GM19463 (cell line): ENCODE measurements at regions not wholly inside any gene's neighbourhood (a gene's known extent, or its start where the extent isn't known, plus 50 kb on each side); places are given as distances from the start of the nearest gene placed in this dataset.
A peak's percentile ranks its signal among the peaks of the same experiment; 100 is the strongest.

Experiments used
- ATAC-seq: cut with Tn5 transposase; IDR thresholded peaks from one replicate; pipeline ENCODE4 v1.9.1; 2021; ENCODE audit warnings: mild to moderate bottlenecking, moderate library complexity; ENCODE audit not compliant: unreplicated experiment

DNA sequence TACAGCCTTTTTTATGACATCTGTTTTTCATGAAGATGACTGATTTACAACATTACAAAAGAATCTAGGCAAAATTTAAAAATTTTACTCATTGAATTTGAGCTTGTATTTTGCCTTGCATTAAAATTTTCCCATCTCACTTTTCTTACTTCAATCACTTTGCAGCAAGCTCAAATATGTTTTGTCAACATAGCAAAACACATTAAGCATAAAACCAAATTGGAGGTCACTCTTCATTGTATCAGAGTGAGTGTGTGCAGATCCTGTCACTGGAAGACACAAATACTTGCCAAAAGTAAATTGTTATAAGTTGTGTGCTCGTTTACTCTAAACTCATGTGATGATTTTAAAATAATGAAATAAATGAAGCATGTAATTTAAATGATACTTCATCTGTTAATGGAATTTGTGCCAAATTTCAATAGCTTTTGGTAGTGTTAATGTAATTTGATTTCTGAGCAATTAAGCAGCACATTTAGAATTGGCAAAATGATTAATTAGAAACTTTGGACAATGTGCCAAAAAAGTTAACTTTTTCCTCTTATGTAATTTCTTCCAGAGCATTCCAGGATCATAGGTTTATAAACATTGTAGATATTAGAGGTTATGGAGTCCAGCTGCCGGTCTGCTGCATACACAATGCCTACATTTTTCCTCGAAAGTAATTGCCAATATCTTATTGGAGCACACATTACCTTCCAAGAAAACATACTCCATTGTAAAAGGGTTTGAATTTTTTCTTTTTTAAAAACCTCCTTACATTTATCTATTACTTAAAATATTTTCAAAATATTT, 1078.2 kb upstream of the LRRTM3 start:
- no peak for ATAC-seq

- ATAC-seq, result no peak
Measured at GRCh38 chr10:65858841-65859240, 1067.0 kb upstream of the LRRTM3 start.

DNA sequence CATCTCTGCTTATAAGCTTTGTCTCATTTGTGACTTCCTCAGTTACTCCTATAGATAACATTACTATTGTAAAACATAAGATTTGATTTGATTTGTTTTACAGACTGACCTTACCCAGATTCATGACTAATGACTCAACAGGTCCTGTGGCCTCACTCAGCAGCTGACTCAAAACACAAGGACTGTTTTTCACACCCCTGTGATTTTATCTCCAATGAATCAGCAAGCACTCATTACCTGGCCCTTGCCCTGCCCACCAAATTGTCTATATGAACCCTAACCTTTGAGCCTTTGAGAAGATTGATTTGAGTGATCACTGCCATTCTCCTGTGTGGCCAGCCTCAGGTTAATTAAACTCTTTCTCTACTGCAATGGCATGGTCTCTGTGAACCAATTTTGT, 1064.6 kb upstream of the LRRTM3 start:
- peak; percentile 87 for ATAC-seq
